ENCODE measurements at regions not wholly inside any gene's neighbourhood (a gene's known extent, or its start where the extent isn't known, plus 50 kb on each side); places are given as distances from the start of the nearest gene placed in this dataset.

- no peak for FAIRE-seq
- H3K27ac ChIP-seq (ENCODE audit: insufficient read depth, low read depth, low read length): no peak overlapping the region
- H3K4me2 ChIP-seq (ENCODE audit: insufficient read depth, low read length): no peak overlapping the region
- peaks cover 7% of the 10 kb centered on the region for H3K9me3 ChIP-seq (replicated peaks; ENCODE audit: control insufficient read depth, insufficient read depth, low read length)
- no peak overlapping the region for H3K9ac ChIP-seq (replicated peaks; ENCODE audit: extremely low read depth, insufficient read depth, low read length)
- H3K27me3 ChIP-seq (ENCODE audit: control insufficient read depth in 2 of 2, insufficient read depth in 2 of 2, low read length in 2 of 2): no peaks in the 10 kb centered on the region
- no peak for TF ChIP-seq MYC (IDR thresholded peaks at IDR 0.05; ENCODE audit: low read depth, low read length)
- no peak for TF ChIP-seq FOS (IDR thresholded peaks at IDR 0.05; ENCODE audit: borderline replicate concordance, insufficient read depth, low read length)
- no peak for TF ChIP-seq EZH2 (IDR thresholded peaks at IDR 0.05; ENCODE audit: borderline replicate concordance, low read depth, low read length, severe bottlenecking)
- no peak for TF ChIP-seq MAX (IDR thresholded peaks at IDR 0.05; ENCODE audit: insufficient read depth, insufficient read length)
- no peak for TF ChIP-seq CTCF (IDR thresholded peaks at IDR 0.05; ENCODE audit: extremely low read depth in 1 of 2, insufficient read depth in 1 of 2, low read depth in 1 of 2, low read length in 2 of 2)
- no peak for TF ChIP-seq GATA2 (IDR thresholded peaks at IDR 0.05; ENCODE audit: insufficient read depth, insufficient read length, low read depth, low read length)
- TF ChIP-seq POLR2A (IDR thresholded peaks at IDR 0.05; ENCODE audit: low read depth, low read length): no peak
- TF ChIP-seq JUN (IDR thresholded peaks at IDR 0.05; ENCODE audit: borderline replicate concordance, insufficient read depth, insufficient read length, low read depth): no peak
- TF ChIP-seq POLR2AphosphoS5 (IDR thresholded peaks at IDR 0.05; ENCODE audit: insufficient read depth, low read depth, low read length): no peak
- H4K20me1 ChIP-seq (replicated peaks; ENCODE audit: control insufficient read depth, extremely low read depth, insufficient read depth, low read length): no peaks in the 10 kb centered on the region
- H2AFZ ChIP-seq (ENCODE audit: low read depth, low read length): no peak overlapping the region
- POLR2A ChIA-PET: no interaction called here
- H3K9me1 ChIP-seq (replicated peaks; ENCODE audit: control insufficient read depth, extremely low read depth, insufficient read depth, low read length): no peaks in the 10 kb centered on the region
- no TSS peak for BruUV-seq (replicated peaks)
- H3K4me3 ChIP-seq (replicated peaks in 1 of 3; ENCODE audit: insufficient read depth in 1 of 3, low read depth in 1 of 3, low read length in 3 of 3): no peak overlapping the region
- DNase-seq (ENCODE audit: low read depth, low spot score): no peak
- CTCF ChIA-PET: no interaction called here
- H3K4me1 ChIP-seq (ENCODE audit: control insufficient read depth, extremely low read depth, insufficient read depth, low read length): no peaks in the 10 kb centered on the region
- dilution Hi-C loops (cut with MboI; ENCODE audit: extremely low pct_ligation_motif_present, low sequenced_read_pairs) (no loop called here), intact Hi-C loops (cut with micrococcal nuclease) (no loop called here)
- H3K36me3 ChIP-seq (ENCODE audit: control insufficient read depth in 2 of 2, extremely low read depth in 1 of 2, insufficient read depth in 2 of 2, low read length in 2 of 2): no peaks in the 10 kb centered on the region
- H3K79me2 ChIP-seq (ENCODE audit: control insufficient read depth, insufficient read depth, low read length): no peaks in the 10 kb centered on the region
Measured at GRCh38 chr14:106315436-106315835, 789.1 kb downstream of the TMEM121 start.

All from endothelial cell of umbilical vein (primary cell).